ENCODE measurements at regions not wholly inside any gene's neighbourhood (a gene's known extent, or its start where the extent isn't known, plus 50 kb on each side); places are given as distances from the start of the nearest gene placed in this dataset.

- H2AFZ ChIP-seq (ENCODE audit: low read length, unreplicated experiment), result no peak overlapping the region
Observed at GRCh38 chr6:137688230-137688971, 178.7 kb upstream of the TNFAIP3 start.

GRCh38 chr6:137689377-137689776 is 177.7 kb upstream of the TNFAIP3 start:
- H3K4me3 ChIP-seq (ENCODE audit: low read depth, low read length), result no peak overlapping the region
- no peaks in the 10 kb centered on the region for H3K36me3 ChIP-seq (ENCODE audit: insufficient read depth, low read length)
- no peak overlapping the region for H2AFZ ChIP-seq (ENCODE audit: low read length, unreplicated experiment)
- no peak overlapping the region for H3K27ac ChIP-seq (ENCODE audit: low read depth, low read length)
- peaks cover 11% of the 10 kb centered on the region for H3K4me1 ChIP-seq (ENCODE audit: control insufficient read depth, insufficient read depth, low read length, unreplicated experiment)
- no peaks in the 10 kb centered on the region for H3K27me3 ChIP-seq (ENCODE audit: insufficient read depth, low read length)
- H3K79me2 ChIP-seq (ENCODE audit: control insufficient read depth, insufficient read depth, low read length, unreplicated experiment), result no peaks in the 10 kb centered on the region

More at GRCh38 chr6:137688230-137688971, 178.7 kb upstream of the TNFAIP3 start:
- Histone ChIP-seq H3K4me1 (ENCODE audit: control insufficient read depth, insufficient read depth, low read length, unreplicated experiment) (peaks cover 14% of the 10 kb centered on the region), H3K79me2 (ENCODE audit: control insufficient read depth, insufficient read depth, low read length, unreplicated experiment) (no peaks in the 10 kb centered on the region), H3K27me3 (ENCODE audit: insufficient read depth, low read length) (no peaks in the 10 kb centered on the region), H3K36me3 (ENCODE audit: insufficient read depth, low read length) (no peaks in the 10 kb centered on the region), H3K27ac (ENCODE audit: low read depth, low read length) (no peak overlapping the region), H3K4me3 (ENCODE audit: low read depth, low read length) (no peak overlapping the region)

GRCh38 chr6:137690034-137690433 is 177.0 kb upstream of the TNFAIP3 start:
- Histone ChIP-seq H3K79me2 (ENCODE audit: control insufficient read depth, insufficient read depth, low read length, unreplicated experiment) (no peaks in the 10 kb centered on the region), H3K4me3 (ENCODE audit: low read depth, low read length) (no peak overlapping the region), H3K36me3 (ENCODE audit: insufficient read depth, low read length) (no peaks in the 10 kb centered on the region), H3K4me1 (ENCODE audit: control insufficient read depth, insufficient read depth, low read length, unreplicated experiment) (peaks cover 7% of the 10 kb centered on the region), H3K27me3 (ENCODE audit: insufficient read depth, low read length) (no peaks in the 10 kb centered on the region), H2AFZ (ENCODE audit: low read length, unreplicated experiment) (no peak overlapping the region), H3K27ac (ENCODE audit: low read depth, low read length) (no peak overlapping the region)

GRCh38 chr6:137690721-137691120 is 176.3 kb upstream of the TNFAIP3 start:
- H3K4me3 ChIP-seq (ENCODE audit: low read depth, low read length), result no peak overlapping the region
- H2AFZ ChIP-seq (ENCODE audit: low read length, unreplicated experiment), result no peak overlapping the region
- peaks cover 7% of the 10 kb centered on the region for H3K4me1 ChIP-seq (ENCODE audit: control insufficient read depth, insufficient read depth, low read length, unreplicated experiment)
- no peak overlapping the region for H3K27ac ChIP-seq (ENCODE audit: low read depth, low read length)
- H3K36me3 ChIP-seq (ENCODE audit: insufficient read depth, low read length), result no peaks in the 10 kb centered on the region
- H3K27me3 ChIP-seq (ENCODE audit: insufficient read depth, low read length), result no peaks in the 10 kb centered on the region
- no peaks in the 10 kb centered on the region for H3K79me2 ChIP-seq (ENCODE audit: control insufficient read depth, insufficient read depth, low read length, unreplicated experiment)

GRCh38 chr6:137692308-137692707 is 174.8 kb upstream of the TNFAIP3 start:
- H3K27ac ChIP-seq (ENCODE audit: low read depth, low read length), result no peak overlapping the region
- H2AFZ ChIP-seq (ENCODE audit: low read length, unreplicated experiment), result no peak overlapping the region
- no peaks in the 10 kb centered on the region for H3K27me3 ChIP-seq (ENCODE audit: insufficient read depth, low read length)
- H3K4me1 ChIP-seq (ENCODE audit: control insufficient read depth, insufficient read depth, low read length, unreplicated experiment), result peaks cover 7% of the 10 kb centered on the region
- no peaks in the 10 kb centered on the region for H3K79me2 ChIP-seq (ENCODE audit: control insufficient read depth, insufficient read depth, low read length, unreplicated experiment)
- H3K36me3 ChIP-seq (ENCODE audit: insufficient read depth, low read length), result no peaks in the 10 kb centered on the region
- no peak overlapping the region for H3K4me3 ChIP-seq (ENCODE audit: low read depth, low read length)

- Histone ChIP-seq H3K27me3 (ENCODE audit: insufficient read depth, low read length) (no peaks in the 10 kb centered on the region), H3K79me2 (ENCODE audit: control insufficient read depth, insufficient read depth, low read length, unreplicated experiment) (no peaks in the 10 kb centered on the region), H2AFZ (ENCODE audit: low read length, unreplicated experiment) (no peak overlapping the region), H3K4me3 (ENCODE audit: low read depth, low read length) (no peak overlapping the region), H3K27ac (ENCODE audit: low read depth, low read length) (no peak overlapping the region), H3K36me3 (ENCODE audit: insufficient read depth, low read length) (no peaks in the 10 kb centered on the region), H3K4me1 (ENCODE audit: control insufficient read depth, insufficient read depth, low read length, unreplicated experiment) (peaks cover 7% of the 10 kb centered on the region)
Observed at GRCh38 chr6:137692806-137693205, 174.3 kb upstream of the TNFAIP3 start.

- Histone ChIP-seq H3K36me3 (ENCODE audit: insufficient read depth, low read length) (no peaks in the 10 kb centered on the region), H3K4me3 (ENCODE audit: low read depth, low read length) (no peak overlapping the region), H3K4me1 (ENCODE audit: control insufficient read depth, insufficient read depth, low read length, unreplicated experiment) (peaks cover 10% of the 10 kb centered on the region), H3K79me2 (ENCODE audit: control insufficient read depth, insufficient read depth, low read length, unreplicated experiment) (no peaks in the 10 kb centered on the region), H3K27me3 (ENCODE audit: insufficient read depth, low read length) (no peaks in the 10 kb centered on the region), H3K27ac (ENCODE audit: low read depth, low read length) (no peak overlapping the region), H2AFZ (ENCODE audit: low read length, unreplicated experiment) (no peak overlapping the region)
Observed at GRCh38 chr6:137693711-137694110, 173.3 kb upstream of the TNFAIP3 start.

GRCh38 chr6:137696765-137697164 is 170.3 kb upstream of the TNFAIP3 start:
- Histone ChIP-seq H3K27me3 (ENCODE audit: insufficient read depth, low read length) (no peaks in the 10 kb centered on the region), H3K79me2 (ENCODE audit: control insufficient read depth, insufficient read depth, low read length, unreplicated experiment) (no peaks in the 10 kb centered on the region), H3K4me3 (ENCODE audit: low read depth, low read length) (no peak overlapping the region), H2AFZ (ENCODE audit: low read length, unreplicated experiment) (no peak overlapping the region), H3K36me3 (ENCODE audit: insufficient read depth, low read length) (no peaks in the 10 kb centered on the region), H3K27ac (ENCODE audit: low read depth, low read length) (no peak overlapping the region), H3K4me1 (ENCODE audit: control insufficient read depth, insufficient read depth, low read length, unreplicated experiment) (peaks cover 29% of the 10 kb centered on the region)

GRCh38 chr6:137697267-137697938 is 169.7 kb upstream of the TNFAIP3 start:
- H2AFZ ChIP-seq (ENCODE audit: low read length, unreplicated experiment), result no peak overlapping the region
- no peaks in the 10 kb centered on the region for H3K27me3 ChIP-seq (ENCODE audit: insufficient read depth, low read length)
- no peak overlapping the region for H3K4me3 ChIP-seq (ENCODE audit: low read depth, low read length)
- no peak overlapping the region for H3K27ac ChIP-seq (ENCODE audit: low read depth, low read length)
- H3K36me3 ChIP-seq (ENCODE audit: insufficient read depth, low read length), result no peaks in the 10 kb centered on the region
- peaks cover 29% of the 10 kb centered on the region for H3K4me1 ChIP-seq (ENCODE audit: control insufficient read depth, insufficient read depth, low read length, unreplicated experiment)
- no peaks in the 10 kb centered on the region for H3K79me2 ChIP-seq (ENCODE audit: control insufficient read depth, insufficient read depth, low read length, unreplicated experiment)

- H3K36me3 ChIP-seq (ENCODE audit: insufficient read depth, low read length), result no peaks in the 10 kb centered on the region
- no peaks in the 10 kb centered on the region for H3K79me2 ChIP-seq (ENCODE audit: control insufficient read depth, insufficient read depth, low read length, unreplicated experiment)
- no peak overlapping the region for H3K4me3 ChIP-seq (ENCODE audit: low read depth, low read length)
- H3K4me1 ChIP-seq (ENCODE audit: control insufficient read depth, insufficient read depth, low read length, unreplicated experiment), result peaks cover 23% of the 10 kb centered on the region
- H2AFZ ChIP-seq (ENCODE audit: low read length, unreplicated experiment), result peak overlapping the region; percentile 31
- 0 out of 2 replicates have a peak overlapping the region, but pooled peaks have one; percentile 12 for H3K27ac ChIP-seq (ENCODE audit: low read depth, low read length)
- no peaks in the 10 kb centered on the region for H3K27me3 ChIP-seq (ENCODE audit: insufficient read depth, low read length)
Observed at GRCh38 chr6:137698636-137699030, 168.4 kb upstream of the TNFAIP3 start.

Data from ACC112 (cell line).